OCI-LY1 (cell line): ENCODE measurements at regions not wholly inside any gene's neighbourhood (a gene's known extent, or its start where the extent isn't known, plus 50 kb on each side); places are given as distances from the start of the nearest gene placed in this dataset.

Source experiments
- EZH2 ChIP-seq: fragments of 200-600 bp; sonication (generic), shearing (Covaris generic); IDR thresholded peaks from 2 replicates; pipeline ENCODE4 v1.8.0; 2017; ENCODE audit warnings: borderline replicate concordance, mixed run types, mild to moderate bottlenecking, antibody characterized with exemption, low read length, moderate library complexity, mixed read lengths
- TF ChIP-seq, protein P1 (sequence below): fragments of 200-600 bp; sonication (generic), shearing (Covaris generic); IDR thresholded peaks from 2 replicates; pipeline ENCODE4 v1.5.1; 2017; ENCODE audit warnings: mild to moderate bottlenecking, antibody characterized with exemption, low read length, moderate library complexity, mixed read lengths

DNA sequence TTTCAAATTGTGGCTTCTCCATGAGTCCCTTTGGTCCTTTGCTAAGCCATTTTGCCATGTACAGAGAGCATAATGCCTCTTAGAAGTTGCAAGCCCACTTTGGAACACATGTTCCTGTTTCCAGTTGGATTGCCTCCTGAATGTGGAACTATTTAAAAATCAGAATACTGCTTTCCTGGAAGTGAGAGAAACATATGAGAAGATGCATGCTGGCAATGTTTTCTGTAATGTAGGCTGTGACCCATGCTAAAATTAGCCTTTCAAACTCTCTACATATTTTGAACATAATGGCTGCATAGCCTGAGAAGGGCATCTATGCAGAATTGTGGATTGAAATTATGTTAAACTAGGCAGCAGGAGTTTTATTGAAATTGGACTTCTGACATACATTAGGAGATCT lies 175.5 kb upstream of the PAPPA start:
- TF ChIP-seq EZH2, result no peak
- TF ChIP-seq, protein P1, sequence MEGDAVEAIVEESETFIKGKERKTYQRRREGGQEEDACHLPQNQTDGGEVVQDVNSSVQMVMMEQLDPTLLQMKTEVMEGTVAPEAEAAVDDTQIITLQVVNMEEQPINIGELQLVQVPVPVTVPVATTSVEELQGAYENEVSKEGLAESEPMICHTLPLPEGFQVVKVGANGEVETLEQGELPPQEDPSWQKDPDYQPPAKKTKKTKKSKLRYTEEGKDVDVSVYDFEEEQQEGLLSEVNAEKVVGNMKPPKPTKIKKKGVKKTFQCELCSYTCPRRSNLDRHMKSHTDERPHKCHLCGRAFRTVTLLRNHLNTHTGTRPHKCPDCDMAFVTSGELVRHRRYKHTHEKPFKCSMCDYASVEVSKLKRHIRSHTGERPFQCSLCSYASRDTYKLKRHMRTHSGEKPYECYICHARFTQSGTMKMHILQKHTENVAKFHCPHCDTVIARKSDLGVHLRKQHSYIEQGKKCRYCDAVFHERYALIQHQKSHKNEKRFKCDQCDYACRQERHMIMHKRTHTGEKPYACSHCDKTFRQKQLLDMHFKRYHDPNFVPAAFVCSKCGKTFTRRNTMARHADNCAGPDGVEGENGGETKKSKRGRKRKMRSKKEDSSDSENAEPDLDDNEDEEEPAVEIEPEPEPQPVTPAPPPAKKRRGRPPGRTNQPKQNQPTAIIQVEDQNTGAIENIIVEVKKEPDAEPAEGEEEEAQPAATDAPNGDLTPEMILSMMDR, result no peak
